BJ (cell line): ENCODE measurements at regions not wholly inside any gene's neighbourhood (a gene's known extent, or its start where the extent isn't known, plus 50 kb on each side); places are given as distances from the start of the nearest gene placed in this dataset.

Experiments used
- CTCF ChIA-PET: fragments of 350-600 bp; formaldehyde crosslinking; extraction: SDS; loops from one replicate; lab custom pipeline; 2021; ENCODE audit warnings: antibody characterized with exemption, inconsistent platforms; lab: Yijun Ruan, JAX
- POLR2A ChIA-PET: fragments of 300-600 bp; sonication (Branson Sonifier 250); formaldehyde crosslinking; extraction: SDS; loops from one replicate; lab custom pipeline; 2021; ENCODE audit warnings: antibody characterized with exemption; lab: Charles Lee
- DNase-seq: peaks from one replicate; pipeline ENCODE4 v3.0.0-alpha.2; 2011; ENCODE audit warnings: low read depth
- H3K27me3 ChIP-seq: 2 replicates; pipeline ENCODE4 v1.6.0; 2011; ENCODE audit warnings: low read length; ENCODE audit not compliant: control insufficient read depth, insufficient read depth
- H3K36me3 ChIP-seq: 2 replicates; pipeline ENCODE4 v1.5.1; 2011; ENCODE audit warnings: low read length; ENCODE audit not compliant: control insufficient read depth, insufficient read depth
- H3K4me3 ChIP-seq: 2 replicates; pipeline ENCODE4 v1.5.1; 2011; ENCODE audit warnings: low read depth, mild to moderate bottlenecking, control low read depth, low read length
- CTCF ChIP-seq: IDR thresholded peaks from 2 replicates; pipeline ENCODE4 v1.5.1; 2011; ENCODE audit warnings: low read depth, mild to moderate bottlenecking, control low read depth, inconsistent platforms, low read length, moderate library complexity; ENCODE audit not compliant: insufficient read depth

GRCh38 chr7:52500841-52501240 is 534.6 kb upstream of the POM121L12 start:
- no peaks in the 10 kb centered on the region for H3K36me3 ChIP-seq
- H3K27me3 ChIP-seq: no peaks in the 10 kb centered on the region
- TF ChIP-seq CTCF: no peak
- CTCF ChIA-PET: no interaction called here
- no peak overlapping the region for H3K4me3 ChIP-seq
- POLR2A ChIA-PET: no interaction called here
- no peak for DNase-seq

- no peak for DNase-seq
- Histone ChIP-seq H3K27me3 (no peaks in the 10 kb centered on the region), H3K4me3 (no peak overlapping the region), H3K36me3 (no peaks in the 10 kb centered on the region)
- TF ChIP-seq CTCF: no peak
- ChIA-PET POLR2A (no interaction called here), CTCF (no interaction called here)
Observed at GRCh38 chr7:52498366-52498765, 537.1 kb upstream of the POM121L12 start.

GRCh38 chr7:52486267-52486666 is 549.2 kb upstream of the POM121L12 start:
- no peak for DNase-seq
- POLR2A ChIA-PET: no interaction called here
- TF ChIP-seq CTCF: no peak

GRCh38 chr7:52482076-52482475 is 553.4 kb upstream of the POM121L12 start:
- CTCF ChIA-PET: no interaction called here
- no peaks in the 10 kb centered on the region for H3K36me3 ChIP-seq
- no peak overlapping the region for H3K4me3 ChIP-seq
- TF ChIP-seq CTCF: no peak
- H3K27me3 ChIP-seq: no peaks in the 10 kb centered on the region
- POLR2A ChIA-PET: no interaction called here
- DNase-seq: no peak

More at GRCh38 chr7:52486267-52486666, 549.2 kb upstream of the POM121L12 start:
- H3K4me3 ChIP-seq: no peak overlapping the region
- CTCF ChIA-PET: no interaction called here
- H3K36me3 ChIP-seq: no peaks in the 10 kb centered on the region
- no peaks in the 10 kb centered on the region for H3K27me3 ChIP-seq

GRCh38 chr7:52481571-52481970 is 553.9 kb upstream of the POM121L12 start:
- CTCF ChIA-PET: no interaction called here
- Histone ChIP-seq H3K4me3 (no peak overlapping the region), H3K36me3 (no peaks in the 10 kb centered on the region), H3K27me3 (no peaks in the 10 kb centered on the region)
- POLR2A ChIA-PET: no interaction called here
- no peak for DNase-seq
- no peak for TF ChIP-seq CTCF
